Fibroblast of upper back skin (primary cell): ENCODE measurements at regions not wholly inside any gene's neighbourhood (a gene's known extent, or its start where the extent isn't known, plus 50 kb on each side); places are given as distances from the start of the nearest gene placed in this dataset.

Source experiments
- DNase-seq: peaks from one replicate; pipeline ENCODE4 v3.0.0-alpha.2; 2013

DNA sequence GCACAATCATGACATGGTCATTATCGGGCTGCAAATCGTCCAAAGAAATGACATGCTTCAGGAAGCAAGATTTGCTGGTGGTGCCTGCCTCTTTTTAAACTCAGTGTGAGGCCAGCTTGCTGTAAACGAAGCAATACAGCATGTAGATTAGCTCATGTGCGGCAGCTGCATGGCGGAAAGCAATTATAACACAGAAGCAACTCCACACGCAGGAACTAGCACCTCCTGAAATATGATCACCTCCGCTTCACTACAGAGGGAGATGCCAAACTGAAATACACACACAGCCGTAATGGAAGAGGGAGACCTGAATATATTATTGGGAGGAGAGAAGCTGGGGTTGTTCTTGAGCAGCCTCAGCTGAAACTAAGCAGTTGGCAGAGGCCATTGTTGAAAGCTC, 312.5 kb downstream of the PSAT1 start:
- no peak for DNase-seq

DNA sequence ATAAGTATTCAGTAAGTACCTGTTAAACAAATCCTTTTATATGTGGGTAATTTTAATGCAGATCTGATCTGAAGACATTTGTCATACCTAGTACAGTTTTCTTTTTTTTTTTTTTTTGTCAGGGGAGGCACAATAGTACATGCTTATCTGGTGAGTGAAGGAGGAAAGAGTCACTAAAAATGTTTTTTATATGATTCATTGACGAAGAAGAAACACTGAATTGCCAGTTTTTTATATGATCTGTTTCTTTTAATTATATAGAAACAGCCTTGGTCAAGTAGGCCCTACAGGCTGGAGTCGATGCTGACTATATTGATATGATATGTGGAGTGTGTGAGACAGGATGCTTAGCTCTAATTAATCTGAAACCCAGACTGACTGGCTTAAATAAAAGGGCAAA, 315.2 kb downstream of the PSAT1 start:
- peak; percentile 80 for DNase-seq

DNA sequence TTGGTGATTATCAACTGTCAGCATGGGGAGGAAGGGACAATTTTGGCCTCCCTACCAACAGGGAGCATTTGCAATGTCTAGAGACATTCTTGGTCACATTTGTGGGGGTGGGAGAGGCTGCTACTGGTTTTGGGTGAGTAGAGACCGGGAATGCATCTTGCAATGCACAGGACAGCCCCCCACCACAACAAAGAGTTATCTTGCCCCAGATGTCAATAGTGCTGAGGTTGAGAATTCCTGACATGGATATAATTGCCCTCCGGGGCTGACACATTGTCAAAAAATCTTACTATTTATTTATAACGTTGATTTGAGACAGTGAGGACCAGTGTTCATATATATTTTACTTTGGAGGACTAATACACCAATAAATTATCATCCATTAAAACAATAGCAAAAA, 316.1 kb downstream of the PSAT1 start:
- peak; percentile 83 for DNase-seq

DNA sequence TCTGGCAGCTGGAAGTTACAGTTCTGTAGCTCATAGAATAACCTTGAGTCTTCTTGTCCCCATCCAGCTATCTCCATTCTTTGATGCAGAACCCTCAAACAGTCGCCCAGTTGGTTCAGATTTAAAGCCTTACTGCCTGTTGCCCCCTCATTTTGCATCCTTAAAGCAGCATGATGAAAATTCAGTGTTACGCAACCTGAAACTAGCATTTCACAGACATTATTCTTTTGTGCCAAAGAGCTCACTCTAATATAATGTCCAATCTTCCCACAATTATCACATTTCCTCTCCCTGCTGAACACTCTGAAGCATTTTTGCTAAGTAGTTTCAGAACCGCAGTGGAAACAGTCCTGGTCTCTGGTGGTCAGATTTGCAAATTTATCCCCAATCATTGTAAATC, 318.0 kb downstream of the PSAT1 start:
- DNase-seq: peak; percentile 49

DNA sequence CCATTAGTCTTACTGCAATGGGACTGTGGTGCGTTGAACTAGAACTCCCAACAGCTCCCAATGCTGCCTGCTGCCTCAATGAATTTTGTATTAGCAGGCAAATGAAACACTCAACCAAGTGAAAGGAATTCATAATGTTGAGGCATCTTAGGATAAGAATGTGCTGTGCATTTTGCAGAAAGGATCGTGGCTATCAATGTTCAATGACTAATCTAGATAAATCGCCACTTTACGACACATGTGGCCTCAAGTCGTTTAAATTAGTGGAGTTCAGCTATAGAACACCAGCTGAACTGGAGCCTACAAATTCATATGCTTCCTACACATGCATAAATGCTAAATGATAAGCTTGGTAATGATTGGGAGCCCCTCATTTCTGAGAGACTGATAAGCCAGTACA, 318.4 kb downstream of the PSAT1 start:
- DNase-seq: peak; percentile 77

DNA sequence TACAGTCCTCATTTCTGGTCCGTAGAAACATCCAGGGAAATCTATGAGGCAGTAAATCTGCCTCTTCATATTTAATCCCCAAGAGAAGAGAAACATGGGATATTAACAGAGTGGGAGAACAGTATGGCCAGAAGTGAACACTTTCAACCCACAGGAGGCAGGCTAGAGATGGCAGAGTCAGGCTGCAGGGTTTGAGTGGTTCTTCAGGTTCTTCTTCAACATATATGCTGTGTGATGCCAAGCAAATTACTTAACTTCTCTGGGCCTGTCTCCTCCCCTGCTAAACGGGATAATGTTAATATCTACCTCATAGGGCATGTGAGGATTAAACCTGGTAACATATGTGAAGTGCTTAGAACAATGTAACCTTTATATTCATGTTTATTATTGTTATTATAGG, 321.8 kb downstream of the PSAT1 start:
- DNase-seq: no peak

DNA sequence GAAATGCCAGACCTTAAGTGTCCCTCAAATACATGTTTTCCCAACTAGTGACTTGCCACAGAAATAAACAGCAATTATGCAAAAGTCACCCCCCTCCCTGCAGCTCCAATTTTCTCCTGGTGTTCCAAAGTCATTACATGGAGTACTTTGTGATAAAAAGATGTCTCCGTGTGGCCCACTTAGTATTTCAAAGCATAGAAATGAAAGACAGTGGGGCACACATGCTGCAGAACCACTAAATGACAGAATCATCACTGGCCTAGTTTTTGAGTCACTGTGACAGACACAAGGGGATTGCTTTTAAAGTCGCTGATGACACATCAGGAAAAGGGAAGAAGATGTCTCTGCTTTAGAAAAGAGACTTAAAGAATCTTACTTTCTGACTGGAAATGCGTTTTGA, 323.4 kb downstream of the PSAT1 start:
- DNase-seq: no peak

DNA sequence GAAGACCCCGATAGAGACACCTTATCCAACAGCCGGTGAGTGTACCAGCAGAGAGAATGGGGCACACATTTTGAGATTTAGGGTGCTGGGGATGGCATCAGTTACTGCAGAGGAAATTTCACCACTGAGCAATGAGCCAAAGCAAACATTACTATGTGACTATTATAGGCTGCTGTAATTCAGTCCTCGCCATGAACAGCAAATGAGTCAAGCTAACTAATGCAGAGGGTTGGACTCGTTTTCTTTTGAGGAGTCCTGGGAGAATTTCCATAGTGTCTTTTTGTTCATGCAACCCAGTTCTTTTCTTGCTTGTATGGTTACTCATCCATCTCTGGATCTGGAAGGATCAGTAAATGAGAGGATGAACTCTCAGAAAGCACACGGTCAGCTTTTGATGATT, 323.8 kb downstream of the PSAT1 start:
- peak; percentile 88 for DNase-seq

DNA sequence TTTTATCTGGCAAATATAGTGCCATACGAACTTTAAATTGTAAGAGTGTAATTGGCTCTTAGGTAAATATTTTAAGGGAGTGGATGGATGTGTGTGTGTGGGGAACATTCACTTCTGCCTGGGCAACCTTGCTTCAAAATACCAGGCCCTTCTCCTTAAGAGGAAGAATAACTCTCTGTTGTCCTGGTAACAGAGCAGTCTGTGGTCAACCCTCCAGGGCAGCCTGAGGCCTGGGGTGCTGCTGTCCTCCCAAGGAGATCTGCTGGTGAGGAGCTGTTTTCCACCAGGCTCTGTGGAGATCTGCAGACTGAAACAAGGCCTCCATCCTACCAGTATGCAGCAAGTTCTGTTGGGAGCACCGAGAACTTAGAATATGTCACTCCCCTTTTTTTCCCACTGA, 325.2 kb downstream of the PSAT1 start:
- no peak for DNase-seq

DNA sequence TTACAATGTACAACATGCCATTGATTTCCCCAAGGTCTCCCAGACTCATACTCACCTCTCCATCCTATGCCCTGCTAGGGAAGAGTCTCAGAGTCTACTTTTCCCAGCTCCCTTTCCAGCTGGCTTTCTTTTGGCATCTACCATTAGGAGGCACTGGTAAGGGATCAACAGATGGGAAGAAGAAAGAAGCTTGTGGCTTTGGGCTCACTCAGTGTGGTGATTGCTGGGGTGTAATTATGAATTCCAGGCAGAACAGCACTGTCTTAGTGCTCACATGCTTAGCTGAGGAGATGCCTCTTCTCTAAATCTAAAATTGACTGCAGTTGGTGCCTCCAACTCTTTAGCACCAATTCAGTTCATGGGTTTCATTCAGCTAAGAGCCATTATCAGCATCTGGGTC, 330.0 kb downstream of the PSAT1 start:
- DNase-seq: no peak

DNA sequence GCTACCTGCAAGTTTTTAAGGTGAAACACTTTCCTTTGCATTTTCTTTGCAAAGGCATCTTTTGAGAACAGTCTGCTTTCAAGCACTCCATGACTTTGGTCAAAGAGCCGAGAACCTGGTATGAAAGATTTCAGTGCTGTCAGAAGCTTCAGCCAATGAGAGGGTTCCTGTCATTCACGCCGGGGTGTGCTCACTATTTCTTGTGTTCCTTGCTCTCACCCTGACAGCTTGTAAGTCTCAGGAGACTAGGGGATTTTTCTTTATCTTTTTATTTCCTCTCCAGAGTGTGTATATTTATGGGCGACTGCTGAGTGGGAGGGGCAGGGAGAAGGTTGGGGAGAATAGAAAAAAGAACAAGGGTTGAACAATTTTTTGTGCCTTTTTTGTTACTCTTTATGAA, 334.0 kb downstream of the PSAT1 start:
- DNase-seq: no peak

DNA sequence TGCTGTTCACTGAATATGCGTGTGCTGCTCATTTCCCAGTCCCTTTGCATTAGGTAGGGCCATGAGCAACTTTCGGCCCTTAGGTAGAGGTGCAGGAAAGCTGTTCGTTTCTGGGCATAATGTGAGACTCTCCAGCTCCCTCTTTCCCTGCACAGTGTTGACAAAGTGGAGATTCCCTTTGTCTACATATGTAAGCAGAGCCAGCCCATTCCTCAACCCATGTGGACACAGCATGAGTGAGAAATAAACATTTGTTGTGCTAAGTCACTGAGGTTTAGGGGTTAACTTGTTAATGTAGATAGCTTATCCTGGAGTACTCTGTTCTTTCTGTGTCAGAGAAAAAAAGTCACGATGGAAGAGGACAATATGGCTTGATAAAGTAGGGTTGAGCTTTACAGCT, 343.8 kb downstream of the PSAT1 start:
- DNase-seq: no peak

DNA sequence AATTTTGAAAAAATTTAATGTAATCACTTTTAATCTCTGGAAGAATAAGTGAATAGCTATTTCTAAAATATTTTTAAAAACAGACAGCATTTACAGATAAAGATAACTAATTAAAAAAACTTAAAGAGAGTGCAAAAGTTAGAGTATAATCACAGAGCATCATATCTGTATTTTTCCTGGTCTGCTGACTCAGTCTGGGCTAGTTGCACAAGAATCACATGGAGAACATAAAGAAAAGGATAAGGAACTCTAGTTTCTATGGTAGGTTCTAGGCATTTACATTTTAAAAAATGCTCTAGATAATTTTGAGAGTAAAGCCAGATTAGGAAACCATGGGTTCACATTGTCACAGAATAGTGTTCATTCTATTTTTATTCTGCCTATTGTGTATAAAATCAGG, 347.4 kb downstream of the PSAT1 start:
- no peak for DNase-seq

DNA sequence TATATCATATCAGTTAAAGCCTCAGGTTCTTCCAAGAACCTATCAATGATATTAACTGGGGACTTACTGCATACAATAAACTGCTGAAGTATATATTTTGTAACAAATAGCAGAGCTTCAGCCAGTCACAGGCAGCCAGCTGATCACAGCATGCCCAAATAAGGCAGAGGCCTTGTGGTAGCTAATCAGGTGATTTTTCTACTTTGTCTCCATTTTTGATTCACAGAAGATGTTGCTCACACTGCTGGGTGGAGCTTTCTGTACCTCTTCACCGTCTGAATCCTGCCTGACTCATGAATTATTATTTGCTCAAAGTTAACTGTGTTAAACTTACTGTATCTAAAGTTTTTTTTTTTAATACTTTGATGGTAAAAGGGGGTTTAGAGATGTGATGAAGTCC, 357.4 kb downstream of the PSAT1 start:
- no peak for DNase-seq

DNA sequence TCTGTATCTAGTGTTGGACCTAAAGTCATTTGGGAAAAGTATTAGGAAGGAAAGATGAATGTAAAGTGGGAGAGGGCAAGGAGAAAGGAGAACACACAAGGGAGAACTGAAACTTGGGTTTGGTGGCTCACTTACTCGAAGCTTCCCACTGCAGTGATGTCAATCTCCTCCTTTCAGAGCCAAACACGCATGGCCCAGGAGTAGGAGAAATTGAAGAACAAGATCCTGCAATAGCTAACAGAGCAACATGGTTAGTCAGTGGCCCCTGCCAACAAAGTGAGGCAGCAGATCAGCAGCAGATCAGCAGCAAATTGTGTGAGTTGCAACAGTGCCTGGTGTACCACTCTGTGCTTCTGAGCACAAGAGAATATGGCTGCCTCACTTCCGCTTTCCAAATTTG, 366.4 kb downstream of the PSAT1 start:
- no peak for DNase-seq

DNA sequence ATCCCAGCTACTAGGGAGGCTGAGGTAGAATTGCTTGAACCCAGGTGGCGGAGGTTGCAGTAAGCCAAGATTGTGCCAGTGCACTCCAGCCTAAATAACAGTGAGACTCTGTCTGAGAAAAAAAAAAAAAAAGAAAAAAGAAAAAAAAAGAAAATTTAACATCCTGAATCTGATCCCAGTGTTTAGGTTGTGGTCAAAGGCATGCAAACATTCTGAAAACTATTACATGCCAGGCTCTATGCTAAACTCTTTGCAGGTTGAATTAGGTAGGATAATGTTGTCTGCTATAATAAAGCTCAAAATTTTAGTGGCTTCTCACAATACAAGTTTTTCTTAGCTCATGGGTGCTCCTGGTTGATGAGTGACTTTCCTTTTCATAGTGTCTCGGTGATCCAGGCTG, 367.4 kb downstream of the PSAT1 start:
- no peak for DNase-seq

DNA sequence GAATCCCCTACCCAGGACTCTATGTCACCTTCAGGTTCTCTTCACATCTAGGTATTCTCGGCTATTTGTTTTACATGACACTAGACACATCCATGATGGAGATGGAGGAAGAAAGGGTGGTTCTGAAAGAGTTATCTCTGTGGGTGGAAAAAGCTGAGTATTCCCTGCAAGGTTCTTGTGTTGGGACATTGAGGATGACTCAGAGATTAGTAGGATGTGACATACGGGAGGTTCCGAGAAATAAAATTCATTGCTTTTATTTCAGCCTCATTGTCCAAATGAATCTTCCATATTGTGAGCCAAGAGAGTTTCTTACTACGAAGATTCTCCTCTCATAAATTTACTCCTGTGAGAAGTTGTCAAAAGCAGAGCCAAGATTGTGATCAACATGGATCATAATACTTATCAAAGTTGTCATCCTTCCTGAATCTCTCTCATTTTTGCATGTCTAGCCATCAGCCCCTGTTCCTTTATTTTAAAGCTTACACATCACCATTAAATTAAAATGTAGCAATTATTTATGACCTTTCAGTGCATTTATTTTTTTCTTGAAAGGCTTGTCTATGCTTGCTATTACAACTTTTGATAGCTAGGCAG, 370.0 kb downstream of the PSAT1 start:
- DNase-seq: peak; percentile 78

DNA sequence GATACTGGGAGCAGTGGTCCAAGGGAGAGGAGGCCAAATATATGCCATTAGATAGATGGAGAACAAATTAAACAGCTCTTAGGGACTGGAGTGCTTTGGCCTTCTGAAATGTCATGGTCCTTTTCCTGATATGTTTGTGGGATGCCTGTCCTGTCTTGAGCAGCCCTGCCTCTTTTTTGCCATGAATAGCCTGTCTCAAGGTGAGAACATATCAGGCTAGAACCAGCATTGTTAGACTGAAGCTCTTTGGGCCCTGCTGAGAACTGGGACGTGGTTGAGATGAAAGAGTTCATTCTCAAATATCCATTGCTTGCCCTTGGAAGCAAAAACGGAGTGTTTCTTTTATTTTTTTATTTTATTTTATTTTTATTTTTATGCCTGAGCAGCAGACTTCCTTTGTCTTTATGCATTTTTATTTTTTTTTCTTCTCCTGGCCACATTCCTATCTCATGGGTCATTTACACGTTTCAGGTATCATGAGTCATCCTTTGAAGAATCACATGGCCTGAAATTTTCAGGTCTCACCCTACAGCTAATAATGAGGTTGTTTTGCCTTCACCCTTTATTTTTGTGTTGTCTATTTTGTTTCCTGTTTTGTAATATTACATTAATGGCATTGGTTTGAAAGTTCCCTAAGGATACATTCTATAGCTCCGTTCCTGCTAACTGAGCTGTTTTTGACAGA, 371.4 kb downstream of the PSAT1 start:
- no peak for DNase-seq

DNA sequence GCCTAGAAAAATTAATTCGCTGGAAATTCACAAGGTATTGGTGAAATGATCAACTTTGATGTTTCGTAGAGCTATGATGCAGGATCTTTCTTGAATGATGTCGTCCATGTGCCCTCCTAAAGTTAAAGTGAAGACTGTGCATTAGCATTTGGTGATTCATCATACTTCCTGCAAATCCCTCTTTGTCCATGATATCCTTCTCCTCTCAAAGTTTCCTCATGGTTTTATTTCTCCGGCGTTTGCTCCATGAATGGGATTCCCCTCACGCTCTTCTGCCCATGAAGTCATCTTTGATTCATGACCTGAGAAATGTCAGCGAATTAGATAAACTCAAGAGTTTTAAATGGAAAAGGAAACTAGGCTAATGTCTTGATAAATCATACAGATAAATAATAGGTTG, 372.7 kb downstream of the PSAT1 start:
- DNase-seq: peak; percentile 42

DNA sequence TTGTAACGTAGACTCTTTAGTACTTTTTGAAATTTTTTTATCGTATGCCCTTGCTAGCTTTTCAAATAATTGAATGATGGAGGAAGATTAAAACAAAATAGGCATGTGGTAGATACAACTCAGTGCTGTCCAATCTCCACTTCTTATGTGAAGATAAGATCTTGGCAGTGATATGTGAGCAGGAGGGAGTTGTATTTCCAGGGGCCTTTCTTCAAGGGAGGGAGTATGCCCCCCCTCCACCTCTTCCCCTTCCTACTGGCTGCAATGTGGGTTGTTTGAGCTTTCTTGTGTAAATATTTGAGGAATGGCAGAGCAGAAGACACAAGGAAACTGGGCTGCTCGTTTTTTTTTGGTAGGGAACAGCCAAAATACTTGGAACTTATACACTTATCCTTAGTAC, 374.9 kb downstream of the PSAT1 start:
- DNase-seq: no peak

DNA sequence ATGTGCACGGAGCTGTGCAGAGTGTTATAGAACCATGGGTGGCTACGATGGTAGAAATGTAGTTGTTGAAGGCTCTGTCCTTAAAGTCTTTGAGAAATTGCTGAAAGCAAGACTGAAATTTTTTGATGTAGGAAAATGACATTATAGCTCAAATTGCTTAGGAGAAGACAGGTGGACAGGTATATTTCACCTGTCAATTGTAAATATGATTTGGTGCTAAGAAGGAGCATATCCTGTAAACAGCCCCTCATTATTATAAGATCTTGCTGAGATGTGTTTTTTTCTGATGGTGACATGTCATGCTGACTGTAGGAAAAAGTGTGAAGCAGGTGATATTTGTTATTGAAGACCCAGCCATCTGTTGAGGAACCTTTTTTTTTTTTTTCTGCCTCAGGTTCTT, 377.9 kb downstream of the PSAT1 start:
- no peak for DNase-seq

DNA sequence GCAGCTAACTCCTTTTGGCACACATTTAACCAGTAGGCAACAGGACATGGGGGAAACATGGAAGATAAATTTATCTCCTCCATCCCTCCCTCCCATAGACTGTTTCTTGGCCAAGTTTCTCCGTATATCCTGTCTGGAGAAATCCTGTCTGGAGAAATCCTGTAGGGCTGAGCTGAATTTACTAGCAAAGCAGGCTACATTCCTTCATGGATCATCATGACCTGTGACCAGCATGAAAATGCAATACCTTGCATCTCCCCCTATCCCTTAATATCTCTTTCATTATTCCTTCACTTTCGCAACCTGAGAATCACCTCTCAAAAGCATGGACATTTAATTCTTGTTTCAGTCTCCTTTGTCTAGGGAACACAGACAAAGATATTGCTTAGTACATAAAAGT, 379.1 kb downstream of the PSAT1 start:
- DNase-seq: peak; percentile 92

DNA sequence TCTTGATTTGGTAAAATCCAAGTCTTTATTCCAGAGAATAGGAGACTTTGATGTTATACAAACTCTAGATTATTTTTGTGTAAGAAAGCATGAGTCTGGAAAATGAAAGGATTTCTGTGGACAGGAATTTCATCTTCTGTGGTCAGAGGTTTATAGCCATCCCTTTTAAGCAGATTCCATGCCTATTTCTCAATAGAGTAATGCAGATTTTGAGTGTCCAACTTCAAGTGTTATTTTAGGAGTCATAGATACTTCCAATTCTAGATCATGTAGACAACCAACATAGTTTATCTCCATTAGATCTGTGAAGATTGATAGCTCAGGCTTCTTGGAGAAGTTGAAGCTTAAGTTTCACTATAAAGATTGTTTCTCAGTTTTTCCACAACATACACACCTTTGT, 379.7 kb downstream of the PSAT1 start:
- peak; percentile 92 for DNase-seq

DNA sequence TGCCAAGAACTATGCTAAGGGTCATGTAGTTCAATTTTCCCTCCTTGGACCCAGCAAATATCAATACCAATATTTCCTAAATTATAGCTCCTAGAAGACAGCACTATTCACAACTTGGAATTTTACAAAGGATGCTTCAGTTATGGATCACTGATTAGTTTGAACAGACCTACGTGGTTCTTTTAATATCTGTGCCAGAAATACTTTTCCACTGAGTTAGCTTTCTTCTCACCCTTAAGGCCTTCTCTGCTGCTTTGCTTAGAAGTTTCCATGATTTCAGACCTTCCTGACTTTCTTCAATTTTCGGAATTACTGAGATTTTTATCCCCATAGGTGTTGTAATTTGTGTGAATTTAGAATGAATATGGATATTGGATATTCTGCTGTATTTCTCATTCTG, 380.4 kb downstream of the PSAT1 start:
- DNase-seq: peak; percentile 73

DNA sequence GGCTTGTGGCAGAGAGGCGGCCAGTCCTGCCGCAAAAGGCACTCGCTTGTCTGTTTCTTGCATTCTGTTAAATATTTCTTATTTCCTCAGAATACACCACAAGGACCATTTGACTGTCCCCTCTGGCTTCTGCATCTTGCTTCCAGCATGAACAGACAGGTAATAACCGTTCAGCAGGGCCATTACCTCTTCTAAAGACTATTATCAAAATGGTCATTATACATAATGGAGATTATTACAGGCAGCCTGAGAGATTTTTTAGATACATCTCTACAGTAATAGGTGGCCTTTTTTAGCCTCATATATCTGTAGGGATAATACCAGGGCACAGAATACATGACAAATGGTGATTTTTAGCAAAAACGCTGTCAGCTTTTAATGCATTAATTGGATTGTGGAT, 382.0 kb downstream of the PSAT1 start:
- DNase-seq: no peak
